ENCODE measurements at regions not wholly inside any gene's neighbourhood (a gene's known extent, or its start where the extent isn't known, plus 50 kb on each side); places are given as distances from the start of the nearest gene placed in this dataset.

DNA sequence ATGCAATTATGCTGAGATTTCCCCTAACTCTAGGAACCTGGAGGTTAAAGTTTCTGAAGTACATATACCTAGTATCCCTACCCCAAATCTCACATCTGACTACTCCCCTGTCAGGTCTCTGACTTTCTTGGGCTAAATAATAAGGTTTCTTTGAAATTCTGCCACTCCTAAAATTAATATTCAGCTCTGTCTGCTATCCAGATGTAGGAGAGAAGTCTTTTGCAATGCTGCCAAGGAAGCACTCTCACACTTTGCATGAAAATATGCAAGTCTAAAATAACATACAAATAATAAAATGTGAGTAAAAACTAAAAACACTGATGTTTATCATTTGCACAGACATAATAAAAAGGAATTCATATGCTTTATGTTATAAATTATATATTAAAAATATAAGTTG lies 196.9 kb upstream of the LRFN5 start:
- DNase-seq (ENCODE audit: low read depth in 4 of 4, low spot score in 3 of 4) = no peak

DNA sequence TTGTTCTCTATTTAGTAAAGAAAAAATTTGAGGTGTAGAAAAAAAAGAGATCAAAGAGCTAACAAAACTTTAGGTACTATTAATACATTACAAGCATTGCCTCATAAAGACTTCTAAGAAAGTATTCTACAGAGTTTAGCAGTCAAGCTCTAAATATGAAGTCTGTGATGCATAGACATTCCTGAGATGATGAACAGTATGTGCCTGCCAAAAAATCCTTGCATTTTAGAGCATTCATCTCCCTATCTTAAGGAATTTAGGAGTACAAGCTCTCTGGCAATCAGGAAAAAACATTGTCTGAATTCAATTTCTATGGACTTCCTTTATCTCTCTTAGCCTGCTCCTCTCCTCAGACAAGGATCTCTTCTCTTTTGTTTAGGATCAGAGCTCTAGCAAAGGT lies 202.6 kb upstream of the LRFN5 start:
- DNase-seq (ENCODE audit: low read depth in 4 of 4, low spot score in 3 of 4) = no peak

DNA sequence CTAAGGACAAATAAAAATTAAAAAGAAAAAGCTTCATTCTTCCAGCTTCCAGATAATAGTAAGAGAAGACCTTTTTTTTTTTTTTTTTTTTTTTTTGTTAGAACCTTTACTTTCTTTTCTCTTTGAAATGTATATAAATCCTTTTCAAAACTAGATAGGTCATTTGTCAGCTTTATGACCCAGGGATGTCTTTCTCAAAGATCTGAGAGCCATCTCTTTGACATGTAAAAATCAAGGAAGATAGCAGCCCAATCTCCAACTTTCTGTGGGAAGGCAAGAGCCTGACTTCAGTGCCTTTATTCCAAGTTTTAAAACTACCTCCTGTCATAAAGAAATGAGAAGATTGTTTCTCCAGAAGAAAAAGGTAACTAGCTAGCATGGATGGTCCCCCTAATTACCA lies 203.3 kb upstream of the LRFN5 start:
- no peak for DNase-seq (ENCODE audit: low read depth in 4 of 4, low spot score in 3 of 4)

DNA sequence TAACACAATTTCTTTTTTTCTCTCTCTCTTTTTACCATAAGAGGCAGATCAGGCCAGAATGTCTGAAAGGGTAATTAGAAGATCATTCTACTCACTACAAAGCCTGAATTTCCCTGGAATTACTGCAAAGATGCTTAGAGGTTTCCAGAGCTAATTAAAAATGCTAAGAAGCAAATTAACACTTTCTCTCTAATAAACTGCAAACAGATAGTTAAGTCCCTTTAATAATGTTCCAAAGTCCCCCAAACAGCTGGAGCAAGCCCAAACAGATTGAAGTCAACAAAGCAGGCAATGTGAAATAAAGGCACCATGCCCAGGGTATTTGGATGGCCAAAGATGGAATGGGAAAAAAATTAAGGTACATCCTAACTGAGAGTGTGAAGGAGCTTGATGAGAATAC lies 208.8 kb upstream of the LRFN5 start:
- no peak for DNase-seq (ENCODE audit: low read depth in 4 of 4, low spot score in 3 of 4)

DNA sequence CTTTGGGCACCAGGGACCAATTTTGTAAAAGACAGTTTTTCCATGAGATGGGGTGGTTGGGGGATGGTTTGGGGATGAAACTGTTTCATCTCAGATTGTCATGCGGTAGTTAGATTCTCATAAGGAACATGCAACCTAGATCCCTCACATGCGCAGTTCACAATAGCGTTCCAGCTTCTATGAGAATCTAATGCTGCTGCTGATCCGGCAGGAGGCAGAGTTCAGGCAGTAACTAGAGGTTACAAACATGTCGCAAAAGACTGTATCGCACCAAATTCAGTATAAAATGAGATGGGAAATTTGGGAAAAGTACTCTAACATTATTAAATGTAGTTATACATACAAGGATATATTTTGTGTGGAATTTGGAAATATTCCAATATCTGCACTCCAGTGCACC lies 213.2 kb upstream of the LRFN5 start:
- DNase-seq (ENCODE audit: low read depth in 4 of 4, low spot score in 3 of 4) = no peak

DNA sequence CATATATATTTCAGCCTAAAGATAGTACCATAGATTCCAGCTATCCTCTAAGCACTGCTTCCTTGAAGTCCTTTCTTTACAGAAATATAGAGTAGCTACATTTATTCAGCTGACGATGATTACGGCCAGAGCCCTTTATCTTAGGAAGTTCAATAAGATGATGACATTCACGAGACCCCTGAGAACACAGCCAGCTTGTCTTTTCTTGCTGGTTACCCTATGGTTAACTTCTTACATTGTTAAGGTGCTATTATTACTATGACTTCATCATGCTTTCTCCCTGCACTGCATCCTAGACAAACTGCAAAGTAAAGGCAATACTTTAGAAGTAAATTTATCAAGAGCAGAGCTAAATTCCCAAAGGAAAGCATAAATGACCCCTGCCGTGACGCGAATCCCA lies 214.4 kb upstream of the LRFN5 start:
- DNase-seq (ENCODE audit: low read depth in 4 of 4, low spot score in 3 of 4) = no peak

DNA sequence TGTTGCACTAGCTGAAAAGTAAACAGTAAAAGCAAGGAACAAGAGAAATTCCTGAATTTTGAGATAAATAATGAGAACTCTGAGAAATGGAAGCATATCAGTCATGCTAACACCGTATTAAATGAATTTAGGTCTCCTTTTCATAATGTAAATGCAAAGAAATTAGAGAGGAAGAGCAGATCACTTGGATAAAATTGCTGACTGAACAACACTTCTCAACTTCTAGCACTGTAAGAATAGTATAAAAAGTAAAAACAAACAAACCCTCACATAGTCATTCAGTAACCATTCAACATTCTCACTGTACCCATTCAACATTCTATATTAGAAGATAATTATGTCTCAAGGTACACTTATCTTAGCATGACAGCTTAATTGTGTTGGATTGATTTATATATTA lies 217.3 kb upstream of the LRFN5 start:
- no peak for DNase-seq (ENCODE audit: low read depth in 4 of 4, low spot score in 3 of 4)

DNA sequence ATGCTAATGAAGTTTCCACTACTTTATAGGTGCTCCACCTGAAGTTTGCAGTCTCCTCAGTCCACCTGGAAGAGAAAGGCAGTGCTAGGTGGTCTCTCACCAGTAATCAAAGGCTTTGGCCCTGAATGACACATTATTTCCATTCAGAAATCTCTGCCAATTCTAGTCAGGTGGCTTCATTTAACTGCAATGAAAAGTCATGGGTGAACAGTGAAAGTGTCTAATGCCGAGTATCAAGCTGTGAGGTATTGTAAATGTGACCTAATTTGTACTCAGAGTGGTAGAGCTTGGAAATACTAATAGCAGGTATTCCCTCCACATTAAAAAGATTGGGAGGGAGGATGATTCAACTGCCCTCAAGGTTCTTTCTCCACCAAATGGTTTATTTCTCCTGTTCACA lies 220.9 kb upstream of the LRFN5 start:
- no peak for DNase-seq (ENCODE audit: low read depth in 4 of 4, low spot score in 3 of 4)

DNA sequence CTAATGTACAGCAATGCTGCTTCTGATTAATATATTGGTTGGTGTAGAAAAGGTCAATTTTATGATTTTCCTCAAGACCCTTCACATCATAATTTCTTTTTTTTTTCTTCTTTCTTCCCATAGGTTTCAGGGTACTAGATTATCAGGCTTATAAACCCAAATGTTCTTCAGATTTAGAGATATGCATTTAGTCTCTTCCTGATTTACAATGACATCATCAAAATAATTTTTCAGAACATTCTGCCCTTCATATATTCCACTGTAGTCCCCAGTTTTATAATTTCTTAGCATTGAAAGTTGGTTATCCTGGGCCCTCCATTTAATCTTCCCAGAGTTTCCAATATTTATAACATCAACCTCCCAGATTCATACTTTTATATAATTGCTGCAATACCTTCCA lies 226.7 kb upstream of the LRFN5 start:
- no peak for DNase-seq (ENCODE audit: low read depth in 4 of 4, low spot score in 3 of 4)

DNA sequence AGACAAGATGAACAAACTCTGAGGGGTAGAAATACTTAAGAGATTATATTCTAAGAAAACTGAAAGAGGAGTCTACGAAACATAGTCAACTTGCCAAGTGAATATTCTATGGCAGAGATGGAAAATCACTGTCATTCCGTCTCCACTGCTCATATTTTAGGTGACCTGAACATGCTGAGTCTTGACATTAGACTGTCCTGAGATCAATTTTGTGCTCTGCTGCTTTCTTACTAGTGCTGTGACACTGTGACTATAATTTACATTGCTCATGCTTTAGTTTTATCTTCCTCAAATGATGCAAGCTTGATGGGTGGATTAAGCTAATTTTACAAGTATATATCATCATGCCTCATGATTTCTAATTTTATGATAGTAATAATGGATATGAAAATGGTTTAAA lies 228.2 kb upstream of the LRFN5 start:
- DNase-seq (ENCODE audit: low read depth in 4 of 4, low spot score in 3 of 4) = no peak

DNA sequence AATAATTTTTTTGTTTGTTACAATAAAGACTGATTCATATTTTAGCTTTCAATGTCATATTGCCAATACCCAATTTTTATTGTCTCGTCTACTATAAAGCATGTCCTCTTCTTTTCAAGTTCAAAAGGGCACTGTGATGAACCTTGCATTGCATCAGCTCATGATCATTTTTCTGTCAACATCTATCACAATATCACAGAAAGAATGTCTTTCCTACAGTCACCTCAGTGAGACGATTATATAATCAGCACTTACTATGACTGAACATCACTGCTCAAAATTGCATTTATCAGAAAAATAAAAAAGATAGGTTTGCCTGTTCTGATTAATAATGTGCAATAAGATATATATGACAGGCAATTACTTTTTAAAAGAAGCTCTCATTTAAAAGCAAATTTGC lies 228.7 kb upstream of the LRFN5 start:
- DNase-seq (ENCODE audit: low read depth in 4 of 4, low spot score in 3 of 4) = no peak

DNA sequence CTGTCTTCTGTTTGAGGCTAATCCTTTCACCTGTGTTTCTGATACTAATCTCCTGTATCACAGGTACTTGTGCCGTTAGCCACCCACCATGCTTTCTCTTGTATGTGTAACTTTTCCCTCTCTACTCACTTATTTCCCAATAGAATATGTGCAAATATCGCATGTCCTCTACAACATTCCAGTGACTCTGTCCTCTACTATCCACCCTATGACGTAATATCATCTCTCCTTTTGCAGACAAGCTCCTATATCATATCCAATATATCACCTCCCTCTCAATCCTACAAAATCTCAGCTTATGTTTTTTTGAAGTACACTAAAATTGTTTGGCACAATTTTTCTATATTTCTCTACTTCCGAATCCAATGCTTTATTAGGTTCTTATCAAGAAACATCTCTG lies 232.6 kb upstream of the LRFN5 start:
- no peak for DNase-seq (ENCODE audit: low read depth in 4 of 4, low spot score in 3 of 4)

DNA sequence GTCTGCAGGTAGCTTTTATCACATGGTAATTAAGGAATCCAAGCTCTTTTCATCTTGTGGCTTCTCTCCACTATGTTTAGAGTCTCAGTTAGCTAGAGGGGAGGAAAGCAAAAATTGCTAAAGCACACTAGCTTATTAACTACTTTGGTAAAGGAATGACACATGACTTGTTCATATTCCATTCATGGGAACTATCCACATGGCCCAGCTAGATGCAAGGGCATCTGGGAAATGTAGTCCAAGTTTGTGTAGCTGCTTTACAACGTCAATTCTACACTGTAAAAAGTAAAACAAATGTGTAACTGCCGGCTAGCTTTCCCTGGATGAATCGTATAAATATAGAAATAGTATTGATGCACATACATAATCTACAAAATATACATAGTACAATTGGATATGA lies 244.5 kb upstream of the LRFN5 start:
- DNase-seq (ENCODE audit: low read depth in 4 of 4, low spot score in 3 of 4) = no peak

DNA sequence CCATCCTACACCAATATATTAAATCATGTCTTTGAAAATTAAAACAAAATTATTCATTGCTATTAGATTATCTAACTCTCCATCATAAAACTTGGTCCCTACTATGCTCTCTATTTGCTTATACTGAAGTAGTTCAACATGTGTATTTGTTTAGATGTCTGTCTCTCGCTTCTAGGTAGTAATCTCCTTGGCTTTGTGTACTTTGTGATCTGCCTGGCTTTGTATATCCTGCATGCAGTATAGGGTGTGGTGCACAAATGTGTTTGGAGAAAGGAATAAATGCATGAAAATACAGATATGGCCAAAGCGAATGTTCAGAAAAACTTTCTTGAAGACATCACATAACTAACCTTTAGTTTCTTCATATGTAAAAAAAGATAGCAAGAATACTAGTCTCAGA lies 246.6 kb upstream of the LRFN5 start:
- DNase-seq (ENCODE audit: low read depth in 4 of 4, low spot score in 3 of 4) = no peak

DNA sequence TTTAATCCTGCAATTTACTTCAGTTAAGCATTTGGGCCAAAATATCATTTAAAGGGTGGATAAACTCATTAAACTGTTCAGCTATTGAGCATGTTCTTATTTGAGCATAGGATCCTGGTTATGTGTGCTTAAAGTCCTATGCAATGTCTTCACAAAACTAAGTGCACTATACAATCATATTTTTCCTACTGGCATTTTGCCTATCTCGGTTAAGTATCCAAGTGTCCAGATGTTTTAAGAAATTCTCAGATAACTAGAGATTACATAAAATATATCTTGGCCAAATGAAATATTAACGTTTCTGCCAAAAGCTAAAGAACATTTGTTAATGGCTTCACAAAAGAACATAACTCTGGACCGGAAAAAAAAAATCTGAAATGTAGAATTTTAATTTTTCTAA lies 250.8 kb upstream of the LRFN5 start:
- DNase-seq (ENCODE audit: low read depth in 4 of 4, low spot score in 3 of 4) = no peak

DNA sequence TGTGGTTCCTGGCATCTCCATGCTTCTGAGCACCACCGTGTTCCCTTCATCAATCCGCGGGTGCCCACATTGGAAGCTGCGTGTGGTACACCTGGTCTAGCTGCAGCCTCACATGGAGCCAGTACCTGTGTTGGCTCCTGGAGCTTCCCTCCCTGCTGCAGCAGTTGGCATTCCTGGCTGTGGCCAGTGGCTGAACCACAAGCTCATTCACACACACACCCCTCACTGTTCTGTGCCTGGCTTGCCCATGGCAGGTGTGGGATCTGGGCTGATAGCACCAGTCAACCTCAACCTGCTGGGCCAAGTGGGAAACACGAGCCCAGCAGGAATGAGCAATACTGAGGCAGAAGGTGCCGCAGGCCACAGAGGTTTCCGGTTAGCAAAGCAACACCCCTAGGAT lies 256.2 kb upstream of the LRFN5 start:
- DNase-seq (ENCODE audit: low read depth in 4 of 4, low spot score in 3 of 4) = no peak

DNA sequence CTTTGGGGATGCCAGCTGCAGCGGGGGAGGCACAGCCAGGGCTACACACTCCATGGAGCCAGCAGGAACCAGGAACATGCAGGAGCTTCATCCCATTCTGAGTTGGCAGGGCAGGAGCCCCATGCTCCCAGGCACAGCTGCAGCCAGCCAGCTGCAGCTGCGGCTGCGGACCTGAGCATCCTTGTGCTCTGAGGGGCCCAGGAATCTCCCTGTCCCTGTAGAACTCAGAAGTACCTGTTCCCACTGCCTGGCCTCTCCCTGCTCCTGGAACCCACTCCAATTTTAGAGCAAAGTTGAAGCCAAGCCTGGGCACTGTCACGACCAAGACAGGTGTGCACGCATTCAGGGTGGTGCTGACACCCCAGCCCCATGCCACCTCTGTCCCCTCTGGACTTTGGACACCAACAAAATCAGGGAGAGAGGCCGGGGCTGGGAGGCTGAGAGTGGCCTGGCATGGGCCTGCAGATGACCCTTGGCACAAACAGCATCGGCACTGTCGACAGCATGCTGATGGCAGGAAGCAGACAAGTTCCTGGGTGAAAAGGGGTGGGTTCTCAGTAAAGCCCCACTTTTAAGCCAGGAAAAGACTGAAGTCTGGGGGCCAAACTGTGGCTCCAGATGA lies 257.3 kb upstream of the LRFN5 start:
- no peak for DNase-seq (ENCODE audit: low read depth in 4 of 4, low spot score in 3 of 4)

DNA sequence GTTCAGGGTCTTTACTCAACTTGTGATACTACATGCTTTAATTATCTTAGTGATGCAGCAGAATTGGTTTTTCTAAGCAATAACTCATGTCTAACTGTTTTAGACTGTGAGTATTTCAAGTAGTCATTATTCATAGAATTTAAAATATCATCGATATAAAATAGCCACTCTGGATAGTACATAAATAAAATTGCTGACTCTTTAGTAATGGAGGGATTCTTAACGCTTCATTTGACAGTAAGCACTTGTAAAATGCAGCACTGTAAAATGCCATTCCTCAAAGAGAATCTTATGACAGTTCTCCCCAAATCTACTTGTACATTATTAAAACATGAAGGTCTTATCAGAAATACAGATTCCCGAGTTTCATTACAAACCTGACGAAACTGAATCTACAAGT lies 262.8 kb upstream of the LRFN5 start:
- DNase-seq (ENCODE audit: low read depth in 4 of 4, low spot score in 3 of 4) = no peak

DNA sequence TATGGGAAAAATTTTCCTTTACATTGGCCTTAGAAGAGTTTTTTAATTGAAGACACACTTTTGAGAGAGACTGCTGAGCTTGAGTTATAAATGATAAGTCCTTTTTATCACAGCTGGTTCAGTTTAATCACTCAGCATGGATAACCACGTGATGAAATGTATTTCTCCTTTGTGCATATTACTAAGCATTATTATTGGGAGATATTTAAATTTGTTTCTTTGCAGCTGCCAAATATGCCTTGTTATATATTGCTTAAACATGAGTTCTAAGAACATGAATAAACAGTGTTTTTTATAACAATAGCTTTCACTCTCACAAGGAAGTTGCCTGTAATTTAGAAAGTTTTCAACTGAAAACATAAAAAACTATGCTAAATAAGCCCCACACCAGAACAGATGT lies 293.5 kb upstream of the LRFN5 start:
- DNase-seq (ENCODE audit: low read depth in 4 of 4, low spot score in 3 of 4) = no peak

DNA sequence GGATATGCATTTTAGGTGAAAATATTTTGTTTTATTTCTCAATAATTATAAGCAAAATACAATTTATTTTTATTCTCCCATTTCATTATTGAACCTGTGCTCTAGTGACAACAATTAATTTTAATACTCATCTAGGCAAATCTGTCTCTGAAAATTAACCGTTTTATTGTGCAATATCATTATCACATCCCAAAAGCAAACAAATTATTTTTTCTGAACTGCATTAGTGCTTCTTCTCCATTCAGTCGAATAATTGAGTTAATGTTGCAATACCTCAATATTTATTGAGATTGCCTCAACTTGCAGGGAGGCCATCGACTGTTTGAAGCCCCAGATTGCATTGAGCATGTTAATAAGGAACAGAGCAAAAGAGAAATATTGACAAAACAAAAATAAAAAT lies 303.2 kb upstream of the LRFN5 start:
- no peak for DNase-seq (ENCODE audit: low read depth in 4 of 4, low spot score in 3 of 4)

DNA sequence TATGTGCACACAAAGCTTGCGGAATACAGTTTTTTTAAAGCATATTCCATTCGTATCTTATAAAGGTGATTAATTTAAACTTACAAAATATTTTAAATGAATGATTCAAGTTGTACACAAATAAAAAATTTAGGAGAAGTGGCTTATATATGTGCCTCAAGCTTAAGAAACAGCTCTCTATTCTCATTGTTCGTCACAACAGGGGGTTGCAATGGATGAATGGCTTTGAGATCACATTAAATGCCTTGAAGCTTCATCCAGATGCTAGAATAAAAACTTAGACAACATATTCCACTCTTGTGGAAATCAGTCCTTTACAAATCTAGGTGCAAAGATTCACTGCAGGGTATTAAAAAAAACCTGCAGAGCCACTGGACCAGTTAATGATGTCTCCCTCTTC lies 303.9 kb upstream of the LRFN5 start:
- DNase-seq (ENCODE audit: low read depth in 4 of 4, low spot score in 3 of 4) = no peak

DNA sequence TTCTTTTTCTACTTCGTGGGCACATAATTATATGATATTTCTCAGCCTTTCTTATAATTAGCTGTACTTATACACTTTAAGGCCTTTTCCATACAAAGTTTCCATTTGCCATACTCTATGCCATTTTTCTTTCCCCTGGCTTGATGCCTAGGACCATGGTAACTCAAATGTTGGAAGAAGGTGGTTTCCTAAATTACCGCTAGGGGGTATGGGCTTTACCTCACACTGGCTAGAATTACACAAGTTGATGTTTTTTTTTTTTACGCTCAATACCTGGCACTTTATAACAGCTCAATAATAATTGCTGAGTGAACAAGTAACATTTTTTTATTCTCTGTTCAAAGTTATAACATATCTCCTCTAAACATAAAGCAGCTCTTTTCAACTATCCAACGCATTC lies 306.8 kb upstream of the LRFN5 start:
- no peak for DNase-seq (ENCODE audit: low read depth in 4 of 4, low spot score in 3 of 4)

DNA sequence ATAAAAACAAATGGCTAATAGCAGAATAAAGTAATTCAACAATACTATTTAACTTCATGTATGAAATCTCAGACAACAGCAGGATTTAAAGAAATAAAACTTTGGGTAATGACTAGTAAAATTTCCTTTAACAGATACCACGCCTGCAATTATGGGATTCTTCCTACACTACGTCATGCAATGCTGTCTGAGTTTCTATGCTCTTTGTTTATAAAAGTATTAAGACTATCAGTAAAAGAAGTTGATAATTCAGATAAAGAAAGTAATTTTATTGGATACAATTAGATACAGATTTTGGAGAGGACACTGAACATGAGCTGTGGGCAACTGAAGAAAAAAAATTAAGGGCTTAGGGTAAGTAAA lies 308.4 kb upstream of the LRFN5 start:
- no peak for DNase-seq (ENCODE audit: low read depth in 4 of 4, low spot score in 3 of 4)
